ENCODE measurements at regions not wholly inside any gene's neighbourhood (a gene's known extent, or its start where the extent isn't known, plus 50 kb on each side); places are given as distances from the start of the nearest gene placed in this dataset.

DNA sequence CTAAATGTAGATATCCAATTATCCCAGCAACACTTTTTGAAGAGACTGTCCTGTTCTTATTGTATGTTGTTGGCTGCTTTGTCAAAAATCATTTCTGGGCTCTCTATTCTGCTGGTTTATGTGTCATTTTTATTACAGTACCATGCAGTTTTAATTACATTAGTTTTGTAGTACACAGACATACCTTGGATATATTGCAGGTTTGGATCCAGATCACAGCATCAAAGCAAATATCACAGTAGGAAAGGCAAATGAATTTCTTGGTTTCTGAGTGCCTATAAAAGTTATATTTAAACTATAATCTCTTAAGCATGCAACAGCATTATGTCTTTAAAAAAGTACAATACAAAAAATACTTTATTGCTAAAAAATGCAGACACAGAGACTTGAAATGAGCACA lies 564.2 kb upstream of the MIR17HG start:
- TF ChIP-seq, protein P1, sequence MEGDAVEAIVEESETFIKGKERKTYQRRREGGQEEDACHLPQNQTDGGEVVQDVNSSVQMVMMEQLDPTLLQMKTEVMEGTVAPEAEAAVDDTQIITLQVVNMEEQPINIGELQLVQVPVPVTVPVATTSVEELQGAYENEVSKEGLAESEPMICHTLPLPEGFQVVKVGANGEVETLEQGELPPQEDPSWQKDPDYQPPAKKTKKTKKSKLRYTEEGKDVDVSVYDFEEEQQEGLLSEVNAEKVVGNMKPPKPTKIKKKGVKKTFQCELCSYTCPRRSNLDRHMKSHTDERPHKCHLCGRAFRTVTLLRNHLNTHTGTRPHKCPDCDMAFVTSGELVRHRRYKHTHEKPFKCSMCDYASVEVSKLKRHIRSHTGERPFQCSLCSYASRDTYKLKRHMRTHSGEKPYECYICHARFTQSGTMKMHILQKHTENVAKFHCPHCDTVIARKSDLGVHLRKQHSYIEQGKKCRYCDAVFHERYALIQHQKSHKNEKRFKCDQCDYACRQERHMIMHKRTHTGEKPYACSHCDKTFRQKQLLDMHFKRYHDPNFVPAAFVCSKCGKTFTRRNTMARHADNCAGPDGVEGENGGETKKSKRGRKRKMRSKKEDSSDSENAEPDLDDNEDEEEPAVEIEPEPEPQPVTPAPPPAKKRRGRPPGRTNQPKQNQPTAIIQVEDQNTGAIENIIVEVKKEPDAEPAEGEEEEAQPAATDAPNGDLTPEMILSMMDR (IDR thresholded peaks at IDR 0.05; ENCODE audit: low read depth, low read length, missing input control), result no peak
- TF ChIP-seq, protein P2, sequence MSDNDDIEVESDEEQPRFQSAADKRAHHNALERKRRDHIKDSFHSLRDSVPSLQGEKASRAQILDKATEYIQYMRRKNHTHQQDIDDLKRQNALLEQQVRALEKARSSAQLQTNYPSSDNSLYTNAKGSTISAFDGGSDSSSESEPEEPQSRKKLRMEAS (IDR thresholded peaks at IDR 0.05), result no peak
- TF ChIP-seq EGR1 (IDR thresholded peaks at IDR 0.05; ENCODE audit: low read depth in 2 of 2) (no peak), GABPA (IDR thresholded peaks at IDR 0.05 in 1 of 2, conservative IDR thresholded peaks at IDR 0.05 in 1 of 2) (no peak)
- TF ChIP-seq, protein P3, sequence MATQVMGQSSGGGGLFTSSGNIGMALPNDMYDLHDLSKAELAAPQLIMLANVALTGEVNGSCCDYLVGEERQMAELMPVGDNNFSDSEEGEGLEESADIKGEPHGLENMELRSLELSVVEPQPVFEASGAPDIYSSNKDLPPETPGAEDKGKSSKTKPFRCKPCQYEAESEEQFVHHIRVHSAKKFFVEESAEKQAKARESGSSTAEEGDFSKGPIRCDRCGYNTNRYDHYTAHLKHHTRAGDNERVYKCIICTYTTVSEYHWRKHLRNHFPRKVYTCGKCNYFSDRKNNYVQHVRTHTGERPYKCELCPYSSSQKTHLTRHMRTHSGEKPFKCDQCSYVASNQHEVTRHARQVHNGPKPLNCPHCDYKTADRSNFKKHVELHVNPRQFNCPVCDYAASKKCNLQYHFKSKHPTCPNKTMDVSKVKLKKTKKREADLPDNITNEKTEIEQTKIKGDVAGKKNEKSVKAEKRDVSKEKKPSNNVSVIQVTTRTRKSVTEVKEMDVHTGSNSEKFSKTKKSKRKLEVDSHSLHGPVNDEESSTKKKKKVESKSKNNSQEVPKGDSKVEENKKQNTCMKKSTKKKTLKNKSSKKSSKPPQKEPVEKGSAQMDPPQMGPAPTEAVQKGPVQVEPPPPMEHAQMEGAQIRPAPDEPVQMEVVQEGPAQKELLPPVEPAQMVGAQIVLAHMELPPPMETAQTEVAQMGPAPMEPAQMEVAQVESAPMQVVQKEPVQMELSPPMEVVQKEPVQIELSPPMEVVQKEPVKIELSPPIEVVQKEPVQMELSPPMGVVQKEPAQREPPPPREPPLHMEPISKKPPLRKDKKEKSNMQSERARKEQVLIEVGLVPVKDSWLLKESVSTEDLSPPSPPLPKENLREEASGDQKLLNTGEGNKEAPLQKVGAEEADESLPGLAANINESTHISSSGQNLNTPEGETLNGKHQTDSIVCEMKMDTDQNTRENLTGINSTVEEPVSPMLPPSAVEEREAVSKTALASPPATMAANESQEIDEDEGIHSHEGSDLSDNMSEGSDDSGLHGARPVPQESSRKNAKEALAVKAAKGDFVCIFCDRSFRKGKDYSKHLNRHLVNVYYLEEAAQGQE (IDR thresholded peaks at IDR 0.05), result no peak
- TF ChIP-seq, protein P4, sequence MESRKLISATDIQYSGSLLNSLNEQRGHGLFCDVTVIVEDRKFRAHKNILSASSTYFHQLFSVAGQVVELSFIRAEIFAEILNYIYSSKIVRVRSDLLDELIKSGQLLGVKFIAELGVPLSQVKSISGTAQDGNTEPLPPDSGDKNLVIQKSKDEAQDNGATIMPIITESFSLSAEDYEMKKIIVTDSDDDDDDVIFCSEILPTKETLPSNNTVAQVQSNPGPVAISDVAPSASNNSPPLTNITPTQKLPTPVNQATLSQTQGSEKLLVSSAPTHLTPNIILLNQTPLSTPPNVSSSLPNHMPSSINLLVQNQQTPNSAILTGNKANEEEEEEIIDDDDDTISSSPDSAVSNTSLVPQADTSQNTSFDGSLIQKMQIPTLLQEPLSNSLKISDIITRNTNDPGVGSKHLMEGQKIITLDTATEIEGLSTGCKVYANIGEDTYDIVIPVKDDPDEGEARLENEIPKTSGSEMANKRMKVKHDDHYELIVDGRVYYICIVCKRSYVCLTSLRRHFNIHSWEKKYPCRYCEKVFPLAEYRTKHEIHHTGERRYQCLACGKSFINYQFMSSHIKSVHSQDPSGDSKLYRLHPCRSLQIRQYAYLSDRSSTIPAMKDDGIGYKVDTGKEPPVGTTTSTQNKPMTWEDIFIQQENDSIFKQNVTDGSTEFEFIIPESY (IDR thresholded peaks at IDR 0.05), result no peak
- TF ChIP-seq, protein P5, sequence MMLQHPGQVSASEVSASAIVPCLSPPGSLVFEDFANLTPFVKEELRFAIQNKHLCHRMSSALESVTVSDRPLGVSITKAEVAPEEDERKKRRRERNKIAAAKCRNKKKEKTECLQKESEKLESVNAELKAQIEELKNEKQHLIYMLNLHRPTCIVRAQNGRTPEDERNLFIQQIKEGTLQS (IDR thresholded peaks at IDR 0.05), result no peak

Data from liver (tissue), 3 donors.